ENCODE measurements at regions not wholly inside any gene's neighbourhood (a gene's known extent, or its start where the extent isn't known, plus 50 kb on each side); places are given as distances from the start of the nearest gene placed in this dataset.

- TF ChIP-seq EZH2 (IDR thresholded peaks at IDR 0.05; ENCODE audit: insufficient read depth, poor library complexity, severe bottlenecking) = no peak
- TF ChIP-seq EZH2phosphoT487 (IDR thresholded peaks at IDR 0.05; ENCODE audit: insufficient read depth, low read depth) = no peak
These were observed 583.0 kb downstream of the TMEM121 start for GRCh38 chr14:106109337-106109736.
